GM06990 (cell line): ENCODE measurements at regions not wholly inside any gene's neighbourhood (a gene's known extent, or its start where the extent isn't known, plus 50 kb on each side); places are given as distances from the start of the nearest gene placed in this dataset.

Experiments
- DNase-seq: peaks from one replicate; pipeline ENCODE4 v3.0.0-alpha.2; 2011; ENCODE audit not compliant: insufficient read length; ENCODE audit errors: extremely low read depth
- H3K27me3 ChIP-seq: replicated peaks from 2 replicates; pipeline ENCODE4 v1.6.0; 2011; ENCODE audit warnings: low read length; ENCODE audit not compliant: control insufficient read depth, insufficient read depth
- H3K36me3 ChIP-seq: 2 replicates; pipeline ENCODE4 v1.5.1; 2011; ENCODE audit warnings: low read length; ENCODE audit not compliant: control insufficient read depth, insufficient read depth
- H3K4me3 ChIP-seq: replicated peaks from 2 replicates; pipeline ENCODE4 v1.5.1; 2011; ENCODE audit warnings: low read depth, mild to moderate bottlenecking, control low read depth, low read length
- TF ChIP-seq, protein P1 (sequence below): IDR thresholded peaks from 2 replicates; pipeline ENCODE4 v1.5.1; 2011; ENCODE audit warnings: low read length, control low read depth, mild to moderate bottlenecking, inconsistent platforms; ENCODE audit not compliant: insufficient read depth, poor library complexity, severe bottlenecking

DNA sequence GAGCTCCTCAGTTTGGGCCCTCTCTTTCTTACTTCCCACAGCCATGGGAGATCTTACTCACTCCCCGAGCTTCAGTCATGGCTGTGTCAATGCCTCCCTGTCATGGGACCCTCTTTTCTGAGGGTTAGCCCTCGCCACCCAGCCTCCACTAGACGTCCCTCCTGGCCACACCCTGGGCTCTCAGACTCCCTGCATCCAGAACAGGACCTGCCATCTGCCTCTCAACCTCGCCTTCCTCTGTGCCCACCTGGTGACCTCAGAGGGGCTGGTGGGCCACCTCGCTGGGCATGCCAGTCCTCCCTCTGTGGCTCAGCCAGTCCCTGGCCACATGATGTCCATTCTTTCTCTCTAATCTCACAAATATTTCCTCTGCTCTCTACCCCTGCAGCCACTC is 54.6 kb upstream of the MED9 start:
- TF ChIP-seq, protein P1, sequence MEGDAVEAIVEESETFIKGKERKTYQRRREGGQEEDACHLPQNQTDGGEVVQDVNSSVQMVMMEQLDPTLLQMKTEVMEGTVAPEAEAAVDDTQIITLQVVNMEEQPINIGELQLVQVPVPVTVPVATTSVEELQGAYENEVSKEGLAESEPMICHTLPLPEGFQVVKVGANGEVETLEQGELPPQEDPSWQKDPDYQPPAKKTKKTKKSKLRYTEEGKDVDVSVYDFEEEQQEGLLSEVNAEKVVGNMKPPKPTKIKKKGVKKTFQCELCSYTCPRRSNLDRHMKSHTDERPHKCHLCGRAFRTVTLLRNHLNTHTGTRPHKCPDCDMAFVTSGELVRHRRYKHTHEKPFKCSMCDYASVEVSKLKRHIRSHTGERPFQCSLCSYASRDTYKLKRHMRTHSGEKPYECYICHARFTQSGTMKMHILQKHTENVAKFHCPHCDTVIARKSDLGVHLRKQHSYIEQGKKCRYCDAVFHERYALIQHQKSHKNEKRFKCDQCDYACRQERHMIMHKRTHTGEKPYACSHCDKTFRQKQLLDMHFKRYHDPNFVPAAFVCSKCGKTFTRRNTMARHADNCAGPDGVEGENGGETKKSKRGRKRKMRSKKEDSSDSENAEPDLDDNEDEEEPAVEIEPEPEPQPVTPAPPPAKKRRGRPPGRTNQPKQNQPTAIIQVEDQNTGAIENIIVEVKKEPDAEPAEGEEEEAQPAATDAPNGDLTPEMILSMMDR = no peak
- no peaks in the 10 kb centered on the region for H3K36me3 ChIP-seq
- H3K27me3 ChIP-seq = no peaks in the 10 kb centered on the region; the same call in 1 of the 2 replicates
- H3K4me3 ChIP-seq = no peak overlapping the region
- no peak for DNase-seq

DNA sequence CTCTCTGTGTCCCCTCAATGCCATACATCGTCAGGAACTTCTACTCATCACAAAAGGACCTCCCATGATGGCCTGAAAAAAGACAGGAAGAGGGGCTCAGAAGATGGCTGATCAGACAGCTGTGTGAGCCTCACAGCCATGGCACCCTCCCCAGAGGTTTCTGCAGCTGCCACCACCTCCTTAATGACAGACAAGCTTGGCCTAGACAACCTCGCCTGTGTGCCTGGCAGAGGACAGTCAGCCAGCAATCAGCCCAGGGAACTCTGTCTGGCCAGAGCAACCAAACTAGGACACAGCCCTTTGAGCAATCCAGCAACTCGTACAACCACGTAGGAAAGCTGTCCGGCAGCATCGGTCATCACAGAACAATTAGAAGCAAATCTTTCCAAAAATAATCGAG is 54.2 kb upstream of the MED9 start:
- TF ChIP-seq, protein P1 = no peak
- no peak for DNase-seq
- Histone ChIP-seq H3K27me3 (no peaks in the 10 kb centered on the region; the same call in 1 of the 2 replicates), H3K4me3 (no peak overlapping the region), H3K36me3 (no peaks in the 10 kb centered on the region)

DNA sequence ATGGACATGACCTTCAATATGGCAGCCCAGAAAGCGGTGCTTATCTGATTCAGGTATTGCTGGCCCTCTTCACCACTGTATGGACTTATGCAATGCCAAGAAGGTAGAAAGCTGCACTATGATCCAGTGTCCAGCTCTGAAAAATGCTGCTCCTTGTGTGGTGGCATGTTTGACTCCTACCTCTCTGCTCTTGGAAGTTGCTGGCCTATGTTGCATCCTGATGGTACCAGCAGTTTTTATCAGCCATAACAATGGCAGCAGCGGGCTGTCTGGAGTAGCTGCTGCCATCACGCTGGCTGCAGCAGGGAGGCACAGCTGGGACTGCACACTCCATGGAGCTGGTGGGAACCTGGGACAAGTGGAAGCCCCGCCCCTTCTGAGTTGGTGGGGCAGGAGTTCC is 53.1 kb upstream of the MED9 start:
- TF ChIP-seq, protein P1 = no peak
- DNase-seq = no peak
- no peaks in the 10 kb centered on the region for H3K36me3 ChIP-seq
- H3K4me3 ChIP-seq = no peak overlapping the region
- no peaks in the 10 kb centered on the region for H3K27me3 ChIP-seq

DNA sequence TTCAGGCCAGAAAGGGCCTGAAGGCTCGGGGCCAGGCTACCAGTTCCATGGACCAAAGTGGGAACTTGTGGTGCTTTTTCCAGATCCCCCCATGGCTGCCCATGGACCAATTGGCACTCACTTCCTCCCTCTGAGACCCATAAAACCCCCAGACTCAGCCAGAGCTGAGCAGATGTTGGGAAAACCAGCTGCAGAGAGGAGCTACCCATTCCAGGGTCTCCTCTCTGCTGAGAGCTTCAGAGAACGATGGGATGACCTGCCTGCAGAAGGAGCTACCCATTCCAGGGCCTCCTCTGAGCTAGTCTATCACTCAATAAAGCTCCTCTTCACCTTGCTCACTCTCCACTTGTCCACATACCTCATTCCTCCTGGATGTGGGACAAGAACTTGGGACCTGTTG is 52.2 kb upstream of the MED9 start:
- TF ChIP-seq, protein P1 = no peak
- H3K27me3 ChIP-seq = no peaks in the 10 kb centered on the region
- H3K4me3 ChIP-seq = no peak overlapping the region
- H3K36me3 ChIP-seq = no peaks in the 10 kb centered on the region
- DNase-seq = no peak

DNA sequence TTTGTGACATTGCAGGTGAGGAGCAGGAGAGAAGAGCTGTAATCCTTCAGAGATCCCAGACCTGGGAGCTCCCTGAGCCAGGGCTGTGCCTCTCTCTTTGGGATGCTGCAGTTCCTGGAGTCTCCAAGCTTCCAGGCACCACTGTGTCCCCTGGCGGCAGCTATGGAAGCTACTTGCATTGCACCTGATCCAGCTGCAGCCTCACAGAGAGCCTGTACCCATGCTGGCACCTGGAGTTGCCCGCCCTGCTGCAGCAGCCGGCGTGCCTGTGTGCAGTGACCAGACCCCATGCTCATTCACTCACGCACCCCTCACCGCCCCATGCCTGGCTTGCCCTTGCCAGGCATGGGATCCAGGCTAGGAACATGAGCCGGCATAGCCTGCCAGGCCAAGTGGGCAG is 51.8 kb upstream of the MED9 start:
- Histone ChIP-seq H3K4me3 (no peak overlapping the region), H3K36me3 (no peaks in the 10 kb centered on the region), H3K27me3 (no peaks in the 10 kb centered on the region)
- no peak for DNase-seq
- TF ChIP-seq, protein P1 = no peak

DNA sequence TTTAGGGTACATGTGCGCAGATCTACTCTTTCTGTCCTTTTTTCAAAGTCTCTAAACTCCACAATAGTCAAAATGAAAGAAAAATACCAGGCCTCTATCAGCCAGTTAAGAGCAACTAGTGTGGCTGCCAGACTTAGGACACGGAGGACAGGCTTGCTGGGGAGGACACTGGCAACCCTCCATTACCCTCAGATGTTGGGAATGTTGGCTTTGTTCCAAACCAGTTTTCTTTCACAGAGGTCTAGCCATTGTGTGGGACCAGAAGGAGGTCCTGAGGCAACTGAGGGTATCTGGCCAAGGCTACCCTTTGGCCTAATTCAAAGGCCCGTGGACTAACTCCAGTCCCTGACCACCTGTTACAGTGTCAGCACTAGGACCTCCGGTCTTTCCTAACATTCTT is 51.2 kb upstream of the MED9 start:
- TF ChIP-seq, protein P1 = no peak
- Histone ChIP-seq H3K4me3 (no peak overlapping the region), H3K27me3 (no peaks in the 10 kb centered on the region), H3K36me3 (no peaks in the 10 kb centered on the region)
- DNase-seq = no peak
